Stimulated activated CD4-positive, alpha-beta T cell treated with anti-CD3 and anti-CD28 coated beads, Interleukin-15, amount 100 ng/mL, for 48 hours (primary cell): ENCODE measurements at regions not wholly inside any gene's neighbourhood (a gene's known extent, or its start where the extent isn't known, plus 50 kb on each side); places are given as distances from the start of the nearest gene placed in this dataset.

ENCODE experiments used
- DNase-seq, 2 donors: peaks; one replicate each; pipeline ENCODE4 v3.0.0-alpha.2; 2020; ENCODE audit warnings: low read depth in 2 of 2

DNA sequence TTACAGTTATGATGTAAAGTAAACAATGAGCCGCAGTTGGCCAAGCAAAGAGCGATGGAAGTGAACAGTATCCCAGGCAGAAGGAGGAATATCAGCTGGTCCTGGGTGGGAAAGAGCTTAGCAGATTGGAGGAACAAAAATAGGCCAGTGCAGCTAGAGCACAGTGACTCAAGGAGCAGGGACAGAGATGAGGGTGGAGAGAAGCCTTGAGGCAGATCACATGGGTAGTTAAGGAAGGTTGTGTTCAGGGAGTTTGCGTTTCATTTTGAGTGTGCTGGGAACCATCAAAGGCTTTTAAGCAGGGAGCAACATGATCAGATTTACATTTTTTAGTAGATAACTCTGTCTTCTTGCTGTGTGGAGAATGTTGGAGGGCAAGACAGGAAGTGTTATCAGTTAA, 113.6 kb downstream of the OAT start:
- no peak for DNase-seq

GRCh38 chr10:124303662-124304418, 114.9 kb downstream of the OAT start:
- no peak for DNase-seq

DNA sequence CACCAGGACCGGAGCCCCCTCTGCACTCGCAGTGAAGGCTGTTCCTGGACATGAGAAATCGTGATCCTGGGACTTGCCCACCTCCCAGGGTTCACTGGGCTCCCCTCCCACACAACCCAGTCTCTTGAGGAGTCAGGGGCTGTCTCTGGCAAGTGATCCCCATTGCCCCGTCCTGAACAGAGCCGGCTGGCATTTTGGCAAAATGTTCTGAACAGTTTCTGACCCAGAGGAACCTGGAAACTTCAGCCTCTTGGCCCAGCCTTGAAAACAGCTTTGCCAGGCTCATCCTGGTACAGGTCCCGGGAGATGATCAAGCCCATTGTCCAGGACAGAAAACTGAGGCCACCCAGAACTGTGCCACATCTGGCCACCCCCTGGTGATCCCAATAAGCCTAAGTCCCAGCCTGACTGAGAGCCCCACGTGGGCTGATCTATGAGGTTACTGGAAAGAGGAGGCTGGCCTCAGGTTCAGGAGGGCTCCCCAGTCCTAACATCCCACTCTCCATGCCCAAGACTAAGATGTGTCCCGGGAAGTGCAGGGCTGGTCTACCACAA, 115.7 kb downstream of the OAT start:
- no peak for DNase-seq

DNA sequence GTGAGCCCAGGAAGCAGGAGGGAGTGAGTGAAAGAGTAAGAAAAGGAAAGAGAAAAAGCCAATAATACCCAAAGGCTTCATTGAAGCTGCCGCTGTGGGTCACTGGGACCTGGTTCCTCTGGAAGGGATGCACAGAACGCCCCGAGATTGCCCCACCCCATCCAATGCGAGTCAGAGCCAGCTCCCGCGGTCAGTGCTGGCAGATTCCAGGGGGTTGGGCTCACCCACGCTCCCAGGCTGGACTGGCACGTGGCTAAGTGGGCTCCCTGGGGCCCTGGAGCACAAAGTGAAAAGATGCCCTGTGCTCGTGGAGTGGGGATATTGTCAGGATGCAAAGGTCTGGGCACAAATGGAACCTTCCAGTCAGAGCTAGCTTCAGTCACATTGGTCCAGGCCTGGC, 117.0 kb downstream of the OAT start:
- DNase-seq = no peak

- no peak for DNase-seq
Measured at GRCh38 chr10:124300735-124301134, 118.0 kb downstream of the OAT start.

DNA sequence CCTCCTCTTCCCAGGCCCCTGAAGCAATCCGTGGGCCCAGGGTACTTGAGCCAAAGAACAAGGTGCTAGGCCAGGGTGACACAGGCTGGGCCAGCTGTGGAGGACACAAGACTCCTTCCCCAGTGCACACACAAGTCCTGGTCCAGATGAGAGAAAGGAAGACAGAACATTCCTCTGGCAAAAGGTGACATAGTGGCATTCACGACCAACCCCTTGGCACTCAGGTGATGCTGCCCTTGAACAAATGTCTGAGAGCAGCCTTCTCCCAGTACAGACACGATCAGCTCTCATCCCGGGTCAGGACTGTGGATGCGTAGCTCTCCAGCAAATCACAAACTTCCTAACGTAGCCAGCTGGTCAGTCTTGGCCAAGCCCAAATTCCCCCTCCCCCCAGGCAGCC, 118.5 kb downstream of the OAT start:
- DNase-seq = no peak

- no peak for DNase-seq
Measured at GRCh38 chr10:124299696-124300095, 119.0 kb downstream of the OAT start.

- DNase-seq = no peak
Measured at GRCh38 chr10:124298891-124299290, 119.8 kb downstream of the OAT start.

DNA sequence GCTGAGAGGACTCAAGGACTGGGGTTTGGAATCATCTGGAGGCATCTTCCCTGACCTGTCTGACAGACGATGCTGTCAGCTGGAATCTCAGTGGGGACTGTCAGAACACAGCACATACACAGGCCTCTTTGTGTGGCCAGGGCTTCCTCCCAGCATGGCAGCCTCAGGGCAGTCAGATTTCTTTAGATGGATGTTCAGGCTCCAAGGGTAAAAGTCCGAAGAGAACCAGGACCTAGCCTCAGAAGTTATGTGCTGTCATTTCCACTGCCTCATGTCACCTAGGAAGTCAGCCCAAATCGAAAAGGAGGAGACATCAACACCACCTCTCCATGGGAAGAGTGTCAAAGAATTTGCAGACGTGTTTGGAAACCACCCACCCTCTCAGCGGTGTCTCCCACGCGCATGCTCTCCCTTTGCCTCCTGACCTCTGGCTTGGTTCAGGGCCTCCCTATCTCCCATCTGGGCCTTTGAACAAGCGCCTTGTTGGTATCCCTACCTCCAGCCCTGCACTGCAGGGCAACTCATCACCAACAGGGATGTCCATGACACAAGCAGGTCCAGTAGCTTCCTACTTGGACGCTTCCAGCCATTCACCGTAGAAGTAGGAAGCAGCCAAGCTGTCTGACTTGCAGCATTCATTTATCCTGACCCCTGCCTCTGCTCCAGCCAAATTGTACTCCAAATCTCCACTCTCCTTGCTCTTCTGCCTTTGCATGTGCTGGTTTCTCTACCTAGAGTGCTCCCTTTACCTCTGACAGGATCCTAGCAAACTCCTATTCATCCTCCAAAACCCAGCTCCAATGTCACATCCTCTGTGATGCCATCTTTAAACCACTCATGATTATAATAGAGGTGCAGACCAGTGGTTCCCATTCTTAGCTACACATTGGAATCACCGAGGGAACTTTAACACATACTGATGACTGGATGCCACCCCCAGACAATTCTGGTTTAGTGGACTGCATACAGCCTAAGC, 121.6 kb downstream of the OAT start:
- no peak for DNase-seq

- DNase-seq = no peak
Measured at GRCh38 chr10:124296121-124296812, 122.5 kb downstream of the OAT start.

DNA sequence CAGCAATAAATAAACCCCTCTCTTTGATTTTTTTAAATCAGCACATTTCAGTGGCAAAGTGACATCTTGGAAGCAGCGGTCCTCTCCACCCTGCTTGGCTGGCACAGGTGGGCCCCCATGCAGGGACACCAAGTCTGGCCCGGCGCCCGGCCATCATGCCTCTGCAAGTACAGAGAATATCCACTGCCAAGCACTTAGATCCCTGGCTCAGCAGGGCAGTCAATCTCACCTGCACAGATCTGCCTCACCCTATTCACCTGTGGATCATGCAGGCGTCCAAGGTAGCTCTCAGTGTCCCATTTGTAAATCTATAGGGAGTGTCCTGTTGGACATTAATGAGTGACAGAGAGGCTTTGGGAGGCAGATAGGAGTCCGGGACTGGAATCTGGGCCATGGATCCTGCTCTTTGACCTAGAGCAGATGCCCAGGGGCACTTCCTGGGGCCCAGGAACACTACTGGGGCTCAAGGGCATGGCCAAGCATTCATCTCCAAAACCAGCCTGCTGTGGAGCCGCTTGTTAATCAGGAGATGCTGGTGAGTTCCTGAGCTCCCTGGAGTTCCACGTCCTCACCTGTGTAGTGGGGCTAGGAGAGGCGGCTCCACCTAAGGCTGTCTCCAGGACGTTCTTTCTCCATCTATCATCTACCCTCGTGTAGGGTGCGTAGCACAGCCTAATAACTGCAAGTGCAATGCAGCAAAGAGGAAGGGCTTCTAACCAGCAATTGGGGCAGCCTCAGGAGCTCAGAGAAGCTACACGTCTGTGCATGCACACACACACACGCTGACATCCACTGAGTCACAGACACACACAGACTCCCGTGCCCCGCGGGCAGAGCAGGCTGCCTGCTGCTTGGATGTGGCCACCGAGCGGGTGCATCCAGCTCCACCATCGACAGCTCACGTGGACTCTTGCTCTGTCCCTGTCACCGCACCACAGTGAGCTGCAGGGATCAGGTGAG, 123.6 kb downstream of the OAT start:
- no peak for DNase-seq

DNA sequence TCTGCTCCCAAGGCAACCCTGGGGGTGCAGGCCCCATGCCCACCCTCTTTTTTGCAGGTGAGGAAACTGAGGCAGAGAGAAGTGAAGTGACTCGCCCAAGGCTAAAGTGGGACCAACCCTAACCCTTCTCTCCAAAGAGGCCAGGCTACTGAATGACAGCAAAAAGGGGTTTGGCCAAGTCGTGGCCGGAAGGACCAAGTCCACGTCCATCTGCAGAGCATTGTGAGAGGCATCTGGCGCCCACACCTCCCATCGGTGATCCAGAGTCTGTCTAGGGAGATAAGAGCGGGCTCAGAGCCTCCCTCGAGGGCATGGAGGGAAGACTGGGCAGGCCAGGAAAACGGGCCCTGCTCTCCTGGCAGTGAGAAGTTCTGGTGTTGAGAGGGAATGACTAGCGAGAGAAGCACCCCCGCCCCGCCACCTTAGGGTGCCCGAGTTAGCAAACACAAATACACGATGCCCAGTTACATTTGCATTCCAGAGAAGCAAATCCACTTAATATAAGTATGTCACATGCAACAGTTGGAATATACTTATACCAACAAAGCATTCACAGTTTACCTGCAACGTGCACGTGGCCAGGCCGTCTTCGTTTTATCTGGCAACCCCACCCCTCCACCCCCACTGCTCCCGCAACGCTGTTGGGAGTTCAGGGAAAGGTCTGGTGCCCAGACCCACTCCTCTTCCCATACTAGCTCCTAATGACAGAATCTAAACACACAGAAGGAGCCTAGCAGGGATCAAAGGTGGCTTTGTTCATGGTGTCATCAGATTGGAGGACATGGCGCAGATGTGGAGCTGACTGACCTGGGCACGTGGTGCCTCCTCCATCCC, 124.9 kb downstream of the OAT start:
- no peak for DNase-seq

DNA sequence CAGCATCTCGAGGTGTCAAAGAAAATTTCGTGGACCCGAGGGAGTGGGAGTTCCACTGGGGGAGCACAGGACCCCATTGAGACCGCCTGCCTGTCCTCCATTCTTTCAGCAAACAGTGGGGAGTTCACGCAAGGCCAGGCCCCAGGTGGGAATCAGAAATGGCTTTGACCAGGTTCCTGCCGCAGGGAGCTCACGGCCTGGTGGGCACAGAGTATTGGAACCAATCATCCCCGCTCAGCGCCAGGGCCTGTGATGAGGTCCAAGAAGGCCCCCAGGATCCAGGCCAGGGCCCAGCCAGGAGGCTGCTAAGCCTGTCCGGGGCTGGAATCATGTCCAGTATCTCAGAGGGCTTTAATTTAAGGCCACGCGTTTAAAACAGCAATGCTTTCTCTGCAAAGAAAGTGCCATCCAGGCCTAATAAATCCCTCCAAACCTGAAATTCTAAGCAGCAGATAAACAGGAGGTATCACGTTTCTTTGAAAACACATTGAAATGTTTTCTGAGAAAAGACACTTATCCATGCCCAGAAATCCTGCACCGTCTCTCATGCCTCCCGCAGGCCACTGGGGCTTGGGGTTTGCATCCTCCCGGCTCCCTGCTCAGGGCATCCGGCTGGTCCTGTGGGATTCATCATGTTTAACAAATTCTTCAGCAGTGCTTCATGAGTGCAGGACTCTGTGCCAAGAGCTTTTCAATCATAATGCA, 125.7 kb downstream of the OAT start:
- DNase-seq = no peak

- no peak for DNase-seq
Measured at GRCh38 chr10:124291001-124291701, 127.6 kb downstream of the OAT start.

DNA sequence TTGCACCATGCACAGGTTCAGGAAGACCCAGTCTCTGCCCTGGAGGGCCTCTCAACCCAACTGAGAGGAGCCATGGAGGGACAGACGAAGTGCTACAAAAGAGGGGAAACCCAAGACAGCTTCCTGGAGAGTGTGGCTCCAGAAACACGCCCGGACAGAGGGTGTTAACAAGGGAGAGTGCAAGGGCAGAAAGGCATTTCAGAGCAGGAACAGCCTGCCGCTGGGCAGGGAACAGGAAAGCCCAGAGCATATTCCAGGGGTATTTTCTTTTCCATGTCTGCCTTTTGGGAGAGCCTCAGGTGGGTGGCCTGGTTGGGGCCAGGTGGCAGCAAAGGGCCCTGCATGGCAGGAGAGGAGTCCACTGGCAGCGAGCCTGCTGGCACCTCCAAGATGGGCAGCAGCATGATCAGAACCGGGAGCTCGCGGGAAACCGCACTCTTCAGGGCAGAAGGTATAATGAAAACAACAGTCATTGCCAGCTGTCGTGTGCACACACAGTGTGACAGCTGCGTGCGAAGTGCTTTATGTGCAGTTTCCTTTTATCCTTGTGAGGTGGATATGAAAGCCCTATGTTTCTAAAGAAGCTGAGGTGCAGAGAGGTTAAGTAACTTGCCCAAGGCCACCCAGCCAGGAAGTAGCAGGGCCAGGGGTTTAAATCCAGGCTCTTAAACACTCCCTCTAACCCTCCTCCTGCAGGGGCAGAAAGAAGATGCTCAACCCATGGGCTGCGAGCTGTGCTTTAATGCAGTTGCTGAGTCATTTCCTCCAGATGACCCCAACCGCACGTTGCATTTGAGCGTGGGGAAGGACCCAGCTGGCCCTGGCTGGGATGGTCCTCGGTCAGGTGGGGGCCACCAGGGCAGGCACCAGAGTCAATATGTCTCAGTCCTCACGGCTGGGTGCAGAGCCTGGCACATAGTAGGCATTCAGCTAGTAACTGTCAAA, 128.6 kb downstream of the OAT start:
- no peak for DNase-seq

DNA sequence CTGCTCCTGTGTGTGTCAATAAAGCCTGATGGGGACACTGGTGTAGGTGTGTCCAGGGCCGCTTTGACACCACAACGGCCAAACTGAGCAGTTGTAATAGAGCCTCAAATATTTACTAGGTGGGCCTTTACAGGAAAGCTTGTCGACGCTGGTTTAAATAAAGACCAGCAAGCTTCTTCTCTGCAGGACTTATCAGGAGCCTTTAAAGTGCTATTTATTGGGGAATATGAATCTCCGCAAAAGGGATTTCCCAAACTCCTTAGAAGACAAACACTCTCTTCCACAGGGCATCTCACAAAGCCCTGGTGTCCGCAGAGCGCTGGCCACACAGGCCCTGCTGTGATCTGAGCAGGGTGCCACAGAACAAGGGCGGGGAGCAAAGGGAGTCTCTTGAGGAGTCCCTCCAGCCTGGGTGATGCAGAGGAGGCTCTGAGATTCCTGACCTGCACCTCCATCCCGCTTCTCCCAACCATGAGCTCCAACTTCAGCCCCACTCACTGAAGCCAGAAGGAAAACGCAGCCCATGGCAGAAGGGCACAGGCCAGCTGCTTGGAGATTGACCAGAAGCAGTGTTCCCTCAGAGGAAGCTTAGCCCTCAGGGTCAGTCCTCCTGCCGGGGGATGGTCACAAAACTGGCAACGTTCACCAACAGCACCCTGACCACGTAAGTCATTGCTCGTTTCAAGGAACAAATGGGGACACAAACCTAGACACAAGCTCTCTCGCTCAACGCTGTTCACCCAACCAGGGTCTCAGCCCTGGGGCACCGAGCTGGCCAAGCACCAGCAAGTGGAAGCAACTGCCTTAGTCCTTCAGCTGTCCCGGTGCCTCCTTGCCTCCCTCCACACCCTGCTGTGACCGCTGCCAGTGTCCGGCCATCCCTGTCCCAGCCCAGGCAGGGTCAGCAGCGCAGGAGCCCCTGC, 129.5 kb downstream of the OAT start:
- DNase-seq = no peak
